HAP-1 (cell line): ENCODE measurements at regions not wholly inside any gene's neighbourhood (a gene's known extent, or its start where the extent isn't known, plus 50 kb on each side); places are given as distances from the start of the nearest gene placed in this dataset.
"Not testable (repeated sequence)": the region's sequence is repeated elsewhere in the genome, so short reads cannot be mapped to it uniquely, and the experiment has no call there.

Experiments
- DNase-seq, 2 experiments: peaks; one replicate each; pipeline ENCODE4 v3.0.0-alpha.2; 2016 to 2020; ENCODE audit warnings: low spot score in 2 of 2
- H3K27me3 ChIP-seq: fragments of 250-450 bp; sonication (Bioruptor Pico); 2 replicates; pipeline ENCODE4 v1.5.1; 2020; ENCODE audit warnings: low read depth, mild to moderate bottlenecking, moderate library complexity
- H3K36me3 ChIP-seq: fragments of 250-450 bp; sonication (Bioruptor Pico); replicated peaks from 2 replicates; pipeline ENCODE4 v1.5.1; 2020; ENCODE audit warnings: mild to moderate bottlenecking
- H3K4me1 ChIP-seq: fragments of 250-450 bp; sonication (Bioruptor Pico); 2 replicates; pipeline ENCODE4 v1.5.1; 2020; ENCODE audit warnings: mild to moderate bottlenecking
- H3K4me3 ChIP-seq: fragments of 250-450 bp; sonication (Bioruptor Pico); 2 replicates; pipeline ENCODE4 v1.5.1; 2020; ENCODE audit warnings: mild to moderate bottlenecking, moderate library complexity
- H3K9me3 ChIP-seq: fragments of 250-450 bp; sonication (Bioruptor Pico); 2 replicates; pipeline ENCODE4 v1.5.1; 2020; ENCODE audit warnings: mild to moderate bottlenecking, moderate library complexity
- in situ Hi-C: fragments of 300-500 bp; cut with MboI; formaldehyde crosslinking; loops from 3 replicates; pipeline ENCODE4 v1.14.3; 2020; ENCODE audit warnings: low sequenced_read_pairs, inconsistent platforms, mixed read lengths

GRCh38 chr9:88828018-88828417 is 163.2 kb upstream of the S1PR3 start:
- Histone ChIP-seq H3K27me3 (no peaks in the 10 kb centered on the region), H3K36me3 (no peaks in the 10 kb centered on the region), H3K4me3 (no peak overlapping the region), H3K9me3 (no peaks in the 10 kb centered on the region), H3K4me1 (no peaks in the 10 kb centered on the region)
- DNase-seq: no peak
- in situ Hi-C loops: no loop called here

GRCh38 chr9:88828492-88828974 is 162.7 kb upstream of the S1PR3 start:
- Histone ChIP-seq H3K27me3 (no peaks in the 10 kb centered on the region), H3K4me1 (no peaks in the 10 kb centered on the region)
- DNase-seq: no peak

GRCh38 chr9:88829276-88829675 is 162.0 kb upstream of the S1PR3 start:
- DNase-seq: no peak
- no peak overlapping the region for H3K4me3 ChIP-seq
- in situ Hi-C loops: no loop called here
- no peaks in the 10 kb centered on the region for H3K9me3 ChIP-seq
- H3K4me1 ChIP-seq: no peaks in the 10 kb centered on the region
- H3K27me3 ChIP-seq: no peaks in the 10 kb centered on the region
- H3K36me3 ChIP-seq: no peaks in the 10 kb centered on the region

More at GRCh38 chr9:88828492-88828974, 162.7 kb upstream of the S1PR3 start:
- in situ Hi-C loops: no loop called here
- Histone ChIP-seq H3K36me3 (no peaks in the 10 kb centered on the region), H3K9me3 (no peaks in the 10 kb centered on the region), H3K4me3 (no peak overlapping the region)

GRCh38 chr9:88831713-88832407 is 159.4 kb upstream of the S1PR3 start:
- in situ Hi-C loops: no loop called here
- Histone ChIP-seq H3K9me3 (no peaks in the 10 kb centered on the region), H3K4me1 (no peaks in the 10 kb centered on the region), H3K36me3 (no peaks in the 10 kb centered on the region), H3K4me3 (no peak overlapping the region), H3K27me3 (no peaks in the 10 kb centered on the region)
- DNase-seq: no peak

GRCh38 chr9:88833946-88834345 is 157.3 kb upstream of the S1PR3 start:
- H3K4me3 ChIP-seq: no peak overlapping the region
- no peaks in the 10 kb centered on the region for H3K36me3 ChIP-seq
- H3K9me3 ChIP-seq: no peaks in the 10 kb centered on the region
- DNase-seq: no peak
- in situ Hi-C loops: no loop called here
- no peaks in the 10 kb centered on the region for H3K4me1 ChIP-seq
- no peaks in the 10 kb centered on the region for H3K27me3 ChIP-seq

- Histone ChIP-seq H3K4me3 (no peak overlapping the region), H3K36me3 (no peaks in the 10 kb centered on the region), H3K9me3 (no peaks in the 10 kb centered on the region), H3K27me3 (no peaks in the 10 kb centered on the region), H3K4me1 (no peaks in the 10 kb centered on the region)
- in situ Hi-C loops: no loop called here
- DNase-seq: no peak
Measured at GRCh38 chr9:88835038-88835466, 156.2 kb upstream of the S1PR3 start.

GRCh38 chr9:88835772-88836171 is 155.5 kb upstream of the S1PR3 start:
- no peaks in the 10 kb centered on the region for H3K9me3 ChIP-seq
- H3K4me3 ChIP-seq: no peak overlapping the region

GRCh38 chr9:88837731-88838130 is 153.5 kb upstream of the S1PR3 start:
- DNase-seq: no peak
- in situ Hi-C loops: no loop called here
- Histone ChIP-seq H3K27me3 (no peaks in the 10 kb centered on the region), H3K4me1 (no peaks in the 10 kb centered on the region), H3K4me3 (no peak overlapping the region), H3K9me3 (no peaks in the 10 kb centered on the region), H3K36me3 (no peaks in the 10 kb centered on the region)

More at GRCh38 chr9:88835772-88836171, 155.5 kb upstream of the S1PR3 start:
- Histone ChIP-seq H3K27me3 (no peaks in the 10 kb centered on the region), H3K36me3 (no peaks in the 10 kb centered on the region), H3K4me1 (no peaks in the 10 kb centered on the region)
- in situ Hi-C loops: no loop called here
- no peak for DNase-seq

GRCh38 chr9:88849878-88850277 is 141.4 kb upstream of the S1PR3 start:
- H3K4me1 ChIP-seq, H3K27me3 ChIP-seq, H3K36me3 ChIP-seq, in situ Hi-C loops, DNase-seq, H3K9me3 ChIP-seq, H3K4me3 ChIP-seq: not testable (repeated sequence)

GRCh38 chr9:88852794-88853193 is 138.5 kb upstream of the S1PR3 start:
- Histone ChIP-seq H3K9me3 (no peaks in the 10 kb centered on the region), H3K4me1 (no peaks in the 10 kb centered on the region), H3K27me3 (no peaks in the 10 kb centered on the region), H3K4me3 (no peak overlapping the region), H3K36me3 (no peaks in the 10 kb centered on the region)
- in situ Hi-C loops: no loop called here
- no peak for DNase-seq

GRCh38 chr9:88870627-88871026 is 120.6 kb upstream of the S1PR3 start:
- no peak for DNase-seq
- in situ Hi-C loops: no loop called here
- H3K36me3 ChIP-seq: no peaks in the 10 kb centered on the region
- no peaks in the 10 kb centered on the region for H3K9me3 ChIP-seq
- H3K4me1 ChIP-seq: no peaks in the 10 kb centered on the region
- no peaks in the 10 kb centered on the region for H3K27me3 ChIP-seq
- no peak overlapping the region for H3K4me3 ChIP-seq

GRCh38 chr9:88871669-88872068 is 119.6 kb upstream of the S1PR3 start:
- no peak for DNase-seq
- H3K27me3 ChIP-seq: no peaks in the 10 kb centered on the region
- no peaks in the 10 kb centered on the region for H3K9me3 ChIP-seq
- H3K4me1 ChIP-seq: no peaks in the 10 kb centered on the region
- no peak overlapping the region for H3K4me3 ChIP-seq
- H3K36me3 ChIP-seq: no peaks in the 10 kb centered on the region
- in situ Hi-C loops: no loop called here

GRCh38 chr9:88872192-88872946 is 118.9 kb upstream of the S1PR3 start:
- no peak for DNase-seq
- in situ Hi-C loops: no loop called here
- H3K27me3 ChIP-seq: no peaks in the 10 kb centered on the region
- H3K4me1 ChIP-seq: no peaks in the 10 kb centered on the region
- no peaks in the 10 kb centered on the region for H3K9me3 ChIP-seq
- H3K4me3 ChIP-seq: no peak overlapping the region
- H3K36me3 ChIP-seq: no peaks in the 10 kb centered on the region

GRCh38 chr9:88873635-88874034 is 117.6 kb upstream of the S1PR3 start:
- Histone ChIP-seq H3K4me1 (no peaks in the 10 kb centered on the region), H3K36me3 (no peaks in the 10 kb centered on the region), H3K4me3 (no peak overlapping the region), H3K27me3 (no peaks in the 10 kb centered on the region), H3K9me3 (no peaks in the 10 kb centered on the region)
- DNase-seq: no peak
- in situ Hi-C loops: no loop called here
